ENCODE measurements at regions not wholly inside any gene's neighbourhood (a gene's known extent, or its start where the extent isn't known, plus 50 kb on each side); places are given as distances from the start of the nearest gene placed in this dataset.

DNA sequence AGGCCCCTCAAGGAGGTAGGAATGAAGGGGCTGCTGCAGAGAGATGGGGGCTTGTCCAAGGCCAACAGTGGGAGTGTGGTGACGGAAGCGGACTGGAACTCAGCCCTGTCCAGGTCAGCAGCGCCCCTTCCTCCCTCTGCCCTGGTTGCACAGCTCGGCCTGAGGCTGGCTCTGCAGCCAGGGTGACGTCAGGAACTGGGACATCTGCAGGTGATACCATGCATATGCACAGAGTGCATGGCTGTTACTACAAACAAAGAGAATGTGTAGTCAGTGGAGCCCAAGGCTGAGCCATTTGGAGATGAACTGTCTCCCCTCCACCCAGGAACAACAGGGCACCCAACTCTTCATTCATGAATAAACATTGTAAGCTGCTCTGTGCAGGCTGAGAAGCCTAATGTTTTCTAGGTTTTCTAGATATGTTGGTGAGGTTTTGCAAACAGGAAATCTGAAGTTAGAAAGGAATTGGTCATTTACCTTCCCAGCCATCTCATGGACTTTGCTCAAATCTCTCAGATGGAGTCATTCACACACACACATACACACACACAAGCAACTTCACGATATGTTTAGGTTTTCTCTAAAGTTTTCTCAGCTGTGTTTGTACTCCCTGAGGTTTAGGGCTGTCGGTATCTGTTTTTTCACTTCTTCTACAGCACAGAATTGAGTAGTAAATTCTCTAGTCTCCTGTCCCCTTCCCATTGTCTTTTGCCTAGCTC, 117.2 kb downstream of the TLE3 start:
- 72% methylated on average over 7 of the region's 7 CpGs for WGBS
- Histone ChIP-seq H3K4me1 (ENCODE audit: control insufficient read depth in 4 of 4, insufficient read depth in 4 of 4, low read length in 3 of 4) (no peaks in the 10 kb centered on the region), H3K4me3 (ENCODE audit: low read depth in 1 of 3, low read length in 3 of 3) (no peak overlapping the region), H3K9me3 (ENCODE audit: control insufficient read depth in 4 of 4, low read length in 3 of 4) (no peaks in the 10 kb centered on the region), H3K9ac (ENCODE audit: low read depth in 1 of 2, low read length in 2 of 2) (no peak overlapping the region), H3K27ac (ENCODE audit: low read depth in 1 of 2, low read length in 2 of 2) (no peak overlapping the region), H3K27me3 (ENCODE audit: control insufficient read depth in 4 of 4, insufficient read depth in 4 of 4, low read length in 3 of 4) (peaks cover 0 to 8% (median 5%) of the 10 kb centered on the region in 4 donors), H3K36me3 (ENCODE audit: control insufficient read depth in 4 of 4, insufficient read depth in 3 of 4, low read depth in 1 of 4, low read length in 3 of 4) (no peaks in the 10 kb centered on the region)
- no peak for TF ChIP-seq RAD21 (IDR thresholded peaks at IDR 0.05)
- TF ChIP-seq, protein P1, sequence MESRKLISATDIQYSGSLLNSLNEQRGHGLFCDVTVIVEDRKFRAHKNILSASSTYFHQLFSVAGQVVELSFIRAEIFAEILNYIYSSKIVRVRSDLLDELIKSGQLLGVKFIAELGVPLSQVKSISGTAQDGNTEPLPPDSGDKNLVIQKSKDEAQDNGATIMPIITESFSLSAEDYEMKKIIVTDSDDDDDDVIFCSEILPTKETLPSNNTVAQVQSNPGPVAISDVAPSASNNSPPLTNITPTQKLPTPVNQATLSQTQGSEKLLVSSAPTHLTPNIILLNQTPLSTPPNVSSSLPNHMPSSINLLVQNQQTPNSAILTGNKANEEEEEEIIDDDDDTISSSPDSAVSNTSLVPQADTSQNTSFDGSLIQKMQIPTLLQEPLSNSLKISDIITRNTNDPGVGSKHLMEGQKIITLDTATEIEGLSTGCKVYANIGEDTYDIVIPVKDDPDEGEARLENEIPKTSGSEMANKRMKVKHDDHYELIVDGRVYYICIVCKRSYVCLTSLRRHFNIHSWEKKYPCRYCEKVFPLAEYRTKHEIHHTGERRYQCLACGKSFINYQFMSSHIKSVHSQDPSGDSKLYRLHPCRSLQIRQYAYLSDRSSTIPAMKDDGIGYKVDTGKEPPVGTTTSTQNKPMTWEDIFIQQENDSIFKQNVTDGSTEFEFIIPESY (IDR thresholded peaks at IDR 0.05): no peak
- TF ChIP-seq SP1 (IDR thresholded peaks at IDR 0.05): no peak
- TF ChIP-seq YY1 (IDR thresholded peaks at IDR 0.05): no peak
- TF ChIP-seq JUND (IDR thresholded peaks at IDR 0.05): no peak
- TF ChIP-seq GABPA (IDR thresholded peaks at IDR 0.05 in 1 of 2, conservative IDR thresholded peaks at IDR 0.05 in 1 of 2): no peak
- TF ChIP-seq EGR1 (IDR thresholded peaks at IDR 0.05; ENCODE audit: low read depth in 2 of 2): no peak
- TF ChIP-seq, protein P2, sequence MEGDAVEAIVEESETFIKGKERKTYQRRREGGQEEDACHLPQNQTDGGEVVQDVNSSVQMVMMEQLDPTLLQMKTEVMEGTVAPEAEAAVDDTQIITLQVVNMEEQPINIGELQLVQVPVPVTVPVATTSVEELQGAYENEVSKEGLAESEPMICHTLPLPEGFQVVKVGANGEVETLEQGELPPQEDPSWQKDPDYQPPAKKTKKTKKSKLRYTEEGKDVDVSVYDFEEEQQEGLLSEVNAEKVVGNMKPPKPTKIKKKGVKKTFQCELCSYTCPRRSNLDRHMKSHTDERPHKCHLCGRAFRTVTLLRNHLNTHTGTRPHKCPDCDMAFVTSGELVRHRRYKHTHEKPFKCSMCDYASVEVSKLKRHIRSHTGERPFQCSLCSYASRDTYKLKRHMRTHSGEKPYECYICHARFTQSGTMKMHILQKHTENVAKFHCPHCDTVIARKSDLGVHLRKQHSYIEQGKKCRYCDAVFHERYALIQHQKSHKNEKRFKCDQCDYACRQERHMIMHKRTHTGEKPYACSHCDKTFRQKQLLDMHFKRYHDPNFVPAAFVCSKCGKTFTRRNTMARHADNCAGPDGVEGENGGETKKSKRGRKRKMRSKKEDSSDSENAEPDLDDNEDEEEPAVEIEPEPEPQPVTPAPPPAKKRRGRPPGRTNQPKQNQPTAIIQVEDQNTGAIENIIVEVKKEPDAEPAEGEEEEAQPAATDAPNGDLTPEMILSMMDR (IDR thresholded peaks at IDR 0.05; ENCODE audit: low read depth, low read length, missing input control): no peak
- TF ChIP-seq RXRA (IDR thresholded peaks at IDR 0.05): no peak
- no peak for TF ChIP-seq TAF1 (conservative IDR thresholded peaks at IDR 0.05)
- TF ChIP-seq FOXA2 (IDR thresholded peaks at IDR 0.05): no peak
- no peak for TF ChIP-seq HNF4A (conservative IDR thresholded peaks at IDR 0.05)
- TF ChIP-seq, protein P3, sequence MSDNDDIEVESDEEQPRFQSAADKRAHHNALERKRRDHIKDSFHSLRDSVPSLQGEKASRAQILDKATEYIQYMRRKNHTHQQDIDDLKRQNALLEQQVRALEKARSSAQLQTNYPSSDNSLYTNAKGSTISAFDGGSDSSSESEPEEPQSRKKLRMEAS (IDR thresholded peaks at IDR 0.05): no peak
- TF ChIP-seq, protein P4, sequence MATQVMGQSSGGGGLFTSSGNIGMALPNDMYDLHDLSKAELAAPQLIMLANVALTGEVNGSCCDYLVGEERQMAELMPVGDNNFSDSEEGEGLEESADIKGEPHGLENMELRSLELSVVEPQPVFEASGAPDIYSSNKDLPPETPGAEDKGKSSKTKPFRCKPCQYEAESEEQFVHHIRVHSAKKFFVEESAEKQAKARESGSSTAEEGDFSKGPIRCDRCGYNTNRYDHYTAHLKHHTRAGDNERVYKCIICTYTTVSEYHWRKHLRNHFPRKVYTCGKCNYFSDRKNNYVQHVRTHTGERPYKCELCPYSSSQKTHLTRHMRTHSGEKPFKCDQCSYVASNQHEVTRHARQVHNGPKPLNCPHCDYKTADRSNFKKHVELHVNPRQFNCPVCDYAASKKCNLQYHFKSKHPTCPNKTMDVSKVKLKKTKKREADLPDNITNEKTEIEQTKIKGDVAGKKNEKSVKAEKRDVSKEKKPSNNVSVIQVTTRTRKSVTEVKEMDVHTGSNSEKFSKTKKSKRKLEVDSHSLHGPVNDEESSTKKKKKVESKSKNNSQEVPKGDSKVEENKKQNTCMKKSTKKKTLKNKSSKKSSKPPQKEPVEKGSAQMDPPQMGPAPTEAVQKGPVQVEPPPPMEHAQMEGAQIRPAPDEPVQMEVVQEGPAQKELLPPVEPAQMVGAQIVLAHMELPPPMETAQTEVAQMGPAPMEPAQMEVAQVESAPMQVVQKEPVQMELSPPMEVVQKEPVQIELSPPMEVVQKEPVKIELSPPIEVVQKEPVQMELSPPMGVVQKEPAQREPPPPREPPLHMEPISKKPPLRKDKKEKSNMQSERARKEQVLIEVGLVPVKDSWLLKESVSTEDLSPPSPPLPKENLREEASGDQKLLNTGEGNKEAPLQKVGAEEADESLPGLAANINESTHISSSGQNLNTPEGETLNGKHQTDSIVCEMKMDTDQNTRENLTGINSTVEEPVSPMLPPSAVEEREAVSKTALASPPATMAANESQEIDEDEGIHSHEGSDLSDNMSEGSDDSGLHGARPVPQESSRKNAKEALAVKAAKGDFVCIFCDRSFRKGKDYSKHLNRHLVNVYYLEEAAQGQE (IDR thresholded peaks at IDR 0.05): no peak
- TF ChIP-seq HNF4G (IDR thresholded peaks at IDR 0.05): no peak
- no peak for TF ChIP-seq FOXA1 (IDR thresholded peaks at IDR 0.05)
- no peak for TF ChIP-seq NR2F2 (IDR thresholded peaks at IDR 0.05)
- TF ChIP-seq, protein P5, sequence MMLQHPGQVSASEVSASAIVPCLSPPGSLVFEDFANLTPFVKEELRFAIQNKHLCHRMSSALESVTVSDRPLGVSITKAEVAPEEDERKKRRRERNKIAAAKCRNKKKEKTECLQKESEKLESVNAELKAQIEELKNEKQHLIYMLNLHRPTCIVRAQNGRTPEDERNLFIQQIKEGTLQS (IDR thresholded peaks at IDR 0.05): no peak
- no peak for DNase-seq (ENCODE audit: low spot score)

All from liver (tissue), 8 donors.